ENCODE measurements at regions not wholly inside any gene's neighbourhood (a gene's known extent, or its start where the extent isn't known, plus 50 kb on each side); places are given as distances from the start of the nearest gene placed in this dataset.
"Not testable (repeated sequence)": the region's sequence is repeated elsewhere in the genome, so short reads cannot be mapped to it uniquely, and the experiment has no call there.

- DNase-seq (ENCODE audit: low read depth): no peak
Observed at GRCh38 chr5:81826128-81826527, 75.2 kb upstream of the SSBP2 start.

GRCh38 chr5:81825237-81825636 is 74.3 kb upstream of the SSBP2 start:
- no peak for DNase-seq (ENCODE audit: low read depth)

- not testable (repeated sequence) for DNase-seq (ENCODE audit: low read depth)
Observed at GRCh38 chr5:81823736-81824135, 72.8 kb upstream of the SSBP2 start.

GRCh38 chr5:81820863-81821262 is 70.0 kb upstream of the SSBP2 start:
- DNase-seq (ENCODE audit: low read depth): no peak

- DNase-seq (ENCODE audit: low read depth): no peak
Observed at GRCh38 chr5:81820318-81820636, 69.4 kb upstream of the SSBP2 start.

- no peak for DNase-seq (ENCODE audit: low read depth)
Observed at GRCh38 chr5:81819556-81820317, 68.8 kb upstream of the SSBP2 start.

GRCh38 chr5:81817980-81818379 is 67.1 kb upstream of the SSBP2 start:
- DNase-seq (ENCODE audit: low read depth): no peak

- DNase-seq (ENCODE audit: low read depth): no peak
Observed at GRCh38 chr5:81817086-81817485, 66.2 kb upstream of the SSBP2 start.

GRCh38 chr5:81815321-81815720 is 64.4 kb upstream of the SSBP2 start:
- DNase-seq (ENCODE audit: low read depth): no peak

GRCh38 chr5:81808106-81808505 is 57.2 kb upstream of the SSBP2 start:
- DNase-seq (ENCODE audit: low read depth): no peak

- no peak for DNase-seq (ENCODE audit: low read depth)
Observed at GRCh38 chr5:81805086-81805485, 54.2 kb upstream of the SSBP2 start.

GRCh38 chr5:81803812-81804211 is 52.9 kb upstream of the SSBP2 start:
- no peak for DNase-seq (ENCODE audit: low read depth)

GRCh38 chr5:81802625-81803024 is 51.7 kb upstream of the SSBP2 start:
- no peak for DNase-seq (ENCODE audit: low read depth)

GRCh38 chr5:81802020-81802419 is 51.1 kb upstream of the SSBP2 start:
- no peak for DNase-seq (ENCODE audit: low read depth)

- no peak for DNase-seq (ENCODE audit: low read depth)
Observed at GRCh38 chr5:81800797-81801196, 49.9 kb upstream of the SSBP2 start.

Measured in stimulated activated CD8-positive, alpha-beta memory T cell treated with anti-CD3 and anti-CD28 coated beads, Interleukin-7, amount 100 ng/mL, for 24 hours (primary cell).